ENCODE measurements at regions not wholly inside any gene's neighbourhood (a gene's known extent, or its start where the extent isn't known, plus 50 kb on each side); places are given as distances from the start of the nearest gene placed in this dataset.

GRCh38 chr5:102663749-102664530, 91.2 kb upstream of the PAM start:
- dilution Hi-C loops (cut with HindIII; ENCODE audit: low sequenced_read_pairs, unreplicated experiment) = no loop called here
- TF ChIP-seq BHLHE40 (IDR thresholded peaks at IDR 0.05; ENCODE audit: low read depth, low read length) (no peak), ELK1 (IDR thresholded peaks at IDR 0.05; ENCODE audit: borderline replicate concordance, low read depth, low read length) (no peak), CTCF (conservative IDR thresholded peaks at IDR 0.05; ENCODE audit: low read depth, low read length) (no peak), RAD21 (IDR thresholded peaks at IDR 0.05; ENCODE audit: low read length) (no peak)
- Histone ChIP-seq H3K23ac (ENCODE audit: low read depth, low read length) (no peak overlapping the region), H2BK20ac (ENCODE audit: low read depth, low read length) (no peak overlapping the region), H2BK15ac (ENCODE audit: low read depth, low read length) (no peak overlapping the region), H3K4me3 (ENCODE audit: insufficient read depth, low read depth, low read length) (0 out of 2 replicates have a peak overlapping the region, but pooled peaks have one; percentile 11), H3K27ac (ENCODE audit: insufficient read depth, low read length) (no peak overlapping the region), H3K79me1 (ENCODE audit: low read depth in 1 of 2, low read length in 2 of 2) (no peaks in the 10 kb centered on the region), H2BK5ac (ENCODE audit: low read depth, low read length, poor library complexity, severe bottlenecking) (no peak overlapping the region), H3K36me3 (ENCODE audit: control insufficient read depth, insufficient read depth, low read length) (no peaks in the 10 kb centered on the region), H3K4ac (ENCODE audit: low read depth, low read length) (no peak overlapping the region), H3K18ac (ENCODE audit: low read depth, low read length) (no peak overlapping the region), H3K14ac (replicated peaks; ENCODE audit: low read depth, low read length) (no peak overlapping the region), H2AK5ac (ENCODE audit: low read depth, low read length) (no peak overlapping the region), H3K9me3 (ENCODE audit: control insufficient read depth, insufficient read depth, low read length) (no peaks in the 10 kb centered on the region), H4K20me1 (ENCODE audit: insufficient read depth, low read length) (no peaks in the 10 kb centered on the region), H4K91ac (ENCODE audit: insufficient read depth, low read depth, low read length) (no peak overlapping the region), H3K9ac (ENCODE audit: low read depth, low read length) (no peak overlapping the region), H3K4me2 (ENCODE audit: low read depth, low read length) (peak overlapping the region; percentile 90; the same call in 1 of the 2 replicates), H2AK9ac (replicated peaks; ENCODE audit: low read depth, low read length, poor library complexity) (no peak overlapping the region), H4K5ac (ENCODE audit: low read depth, low read length) (no peak overlapping the region), H4K8ac (ENCODE audit: low read depth in 2 of 2, low read length in 2 of 2) (no peak overlapping the region), H3K4me1 (ENCODE audit: control insufficient read depth, insufficient read depth, low read length) (0 out of 2 replicates have a peak, but pooled peaks cover 2% of the 10 kb centered on the region), H3K27me3 (ENCODE audit: control insufficient read depth, insufficient read depth, low read length) (peaks cover 8% of the 10 kb centered on the region), H2AFZ (replicated peaks; ENCODE audit: low read length, poor library complexity) (no peak overlapping the region), H3K9me1 (ENCODE audit: insufficient read depth, low read length) (no peaks in the 10 kb centered on the region), H3K56ac (ENCODE audit: extremely low read depth, insufficient read depth, low read length) (no peak overlapping the region), H2BK120ac (ENCODE audit: low read depth, low read length) (no peak overlapping the region)
- ATAC-seq (ENCODE audit: low read depth) = peak; percentile 60
- no CpG with 5 or more reads among the region's 1 CpG for WGBS, 2 experiments (ENCODE audit: extremely low coverage in 2 of 2, insufficient read length in 1 of 2)
- DNase-seq = no peak
- ChIA-PET POLR2A (ENCODE audit: unreplicated experiment) (no interaction called here), CTCF (interaction anchor here (1.2 kb wide), 1 partner anchor 18 kb away, joined by 5 read pairs; no protein-coding TSS in a partner anchor)
- in situ Hi-C loops (cut with MboI; ENCODE audit: low sequenced_read_pairs) = no loop called here
- intact Hi-C loops (cut with micrococcal nuclease) = no loop called here
- BruUV-seq (replicated peaks) = no TSS peak

Data from IMR-90 (cell line).